ENCODE measurements at regions not wholly inside any gene's neighbourhood (a gene's known extent, or its start where the extent isn't known, plus 50 kb on each side); places are given as distances from the start of the nearest gene placed in this dataset.

DNA sequence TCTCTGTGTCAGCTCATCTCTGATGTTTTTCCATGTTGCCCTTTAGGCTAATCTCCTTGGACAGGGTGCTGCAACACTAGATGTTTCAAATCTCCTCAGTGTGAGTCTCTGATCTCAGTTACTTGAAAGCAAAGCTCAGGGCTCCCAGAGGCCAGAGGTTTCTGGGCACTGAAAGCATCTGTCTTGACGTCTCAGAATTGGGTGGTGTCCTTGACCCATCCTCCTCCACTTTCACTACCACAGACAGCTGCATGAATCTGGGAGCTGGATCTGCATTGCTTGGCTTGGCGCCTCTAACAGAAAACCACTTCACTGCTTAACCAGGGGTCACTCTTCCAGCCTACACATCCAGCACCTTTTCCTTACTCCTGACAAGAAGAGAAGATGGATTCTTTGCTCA lies 399.4 kb downstream of the NXPE2 start:
- TF ChIP-seq ETV6 (CRISPR knock-in tag; IDR thresholded peaks at IDR 0.05) (no peak), JAZF1 (CRISPR knock-in tag; IDR thresholded peaks at IDR 0.05) (no peak), ZNF416 (CRISPR knock-in tag; IDR thresholded peaks at IDR 0.05) (no peak), SP1 (CRISPR knock-in tag; conservative IDR thresholded peaks at IDR 0.05) (no peak), OVOL2 (CRISPR knock-in tag; IDR thresholded peaks at IDR 0.05; ENCODE audit: borderline replicate concordance) (no peak)
- TF ChIP-seq, protein P1, sequence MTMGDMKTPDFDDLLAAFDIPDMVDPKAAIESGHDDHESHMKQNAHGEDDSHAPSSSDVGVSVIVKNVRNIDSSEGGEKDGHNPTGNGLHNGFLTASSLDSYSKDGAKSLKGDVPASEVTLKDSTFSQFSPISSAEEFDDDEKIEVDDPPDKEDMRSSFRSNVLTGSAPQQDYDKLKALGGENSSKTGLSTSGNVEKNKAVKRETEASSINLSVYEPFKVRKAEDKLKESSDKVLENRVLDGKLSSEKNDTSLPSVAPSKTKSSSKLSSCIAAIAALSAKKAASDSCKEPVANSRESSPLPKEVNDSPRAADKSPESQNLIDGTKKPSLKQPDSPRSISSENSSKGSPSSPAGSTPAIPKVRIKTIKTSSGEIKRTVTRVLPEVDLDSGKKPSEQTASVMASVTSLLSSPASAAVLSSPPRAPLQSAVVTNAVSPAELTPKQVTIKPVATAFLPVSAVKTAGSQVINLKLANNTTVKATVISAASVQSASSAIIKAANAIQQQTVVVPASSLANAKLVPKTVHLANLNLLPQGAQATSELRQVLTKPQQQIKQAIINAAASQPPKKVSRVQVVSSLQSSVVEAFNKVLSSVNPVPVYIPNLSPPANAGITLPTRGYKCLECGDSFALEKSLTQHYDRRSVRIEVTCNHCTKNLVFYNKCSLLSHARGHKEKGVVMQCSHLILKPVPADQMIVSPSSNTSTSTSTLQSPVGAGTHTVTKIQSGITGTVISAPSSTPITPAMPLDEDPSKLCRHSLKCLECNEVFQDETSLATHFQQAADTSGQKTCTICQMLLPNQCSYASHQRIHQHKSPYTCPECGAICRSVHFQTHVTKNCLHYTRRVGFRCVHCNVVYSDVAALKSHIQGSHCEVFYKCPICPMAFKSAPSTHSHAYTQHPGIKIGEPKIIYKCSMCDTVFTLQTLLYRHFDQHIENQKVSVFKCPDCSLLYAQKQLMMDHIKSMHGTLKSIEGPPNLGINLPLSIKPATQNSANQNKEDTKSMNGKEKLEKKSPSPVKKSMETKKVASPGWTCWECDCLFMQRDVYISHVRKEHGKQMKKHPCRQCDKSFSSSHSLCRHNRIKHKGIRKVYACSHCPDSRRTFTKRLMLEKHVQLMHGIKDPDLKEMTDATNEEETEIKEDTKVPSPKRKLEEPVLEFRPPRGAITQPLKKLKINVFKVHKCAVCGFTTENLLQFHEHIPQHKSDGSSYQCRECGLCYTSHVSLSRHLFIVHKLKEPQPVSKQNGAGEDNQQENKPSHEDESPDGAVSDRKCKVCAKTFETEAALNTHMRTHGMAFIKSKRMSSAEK (CRISPR knock-in tag; IDR thresholded peaks at IDR 0.05; ENCODE audit: borderline replicate concordance), result no peak
- H3K27me3 Mint-ChIP-seq (ENCODE audit: low read depth), result no peaks in the 10 kb centered on the region
- no peaks in the 10 kb centered on the region for H3K9me3 Mint-ChIP-seq
- DNase-seq (ENCODE audit: low spot score) (no peak), ATAC-seq (no peak)
- POLR2A ChIA-PET, result no interaction called here
- no peaks in the 10 kb centered on the region for H3K36me3 Mint-ChIP-seq
- H3K27ac Mint-ChIP-seq, result no peak overlapping the region
- H3K4me3 Mint-ChIP-seq, result no peak overlapping the region
- no peaks in the 10 kb centered on the region for H3K4me1 Mint-ChIP-seq
- CTCF ChIA-PET, result no interaction called here

GRCh38 chr11:115078461-115079438 lies 400.4 kb downstream of the NXPE2 start:
- TF ChIP-seq USF1 (CRISPR knock-in tag; IDR thresholded peaks at IDR 0.05), result no peak
- no peak for TF ChIP-seq FOXK1 (CRISPR knock-in tag; IDR thresholded peaks at IDR 0.05)
- no peak for TF ChIP-seq ZNF423 (CRISPR knock-in tag; IDR thresholded peaks at IDR 0.05)
- TF ChIP-seq HMGA2 (CRISPR knock-in tag; IDR thresholded peaks at IDR 0.05), result no peak
- no peak for TF ChIP-seq ZNF512 (CRISPR knock-in tag; IDR thresholded peaks at IDR 0.05; ENCODE audit: borderline replicate concordance)
- no peak for TF ChIP-seq ZNF317 (CRISPR knock-in tag; IDR thresholded peaks at IDR 0.05; ENCODE audit: borderline replicate concordance, low read depth)
- no peak for TF ChIP-seq GABPB1 (CRISPR knock-in tag; IDR thresholded peaks at IDR 0.05)
- TF ChIP-seq SMAD3 (CRISPR knock-in tag; IDR thresholded peaks at IDR 0.05; ENCODE audit: borderline replicate concordance), result no peak
- no peak for DNase-seq (ENCODE audit: low spot score)
- 0 out of 2 replicates have a peak, but pooled peaks cover 2% of the 10 kb centered on the region for H3K4me1 Mint-ChIP-seq
- no peaks in the 10 kb centered on the region for H3K36me3 Mint-ChIP-seq
- ChIA-PET CTCF (no interaction called here), POLR2A (no interaction called here)
- H3K27me3 Mint-ChIP-seq (ENCODE audit: low read depth), result no peaks in the 10 kb centered on the region
- no peak overlapping the region for H3K27ac Mint-ChIP-seq
- no peaks in the 10 kb centered on the region for H3K9me3 Mint-ChIP-seq
- ATAC-seq, result no peak; the same call in 1 of the 2 replicates
- no peak overlapping the region for H3K4me3 Mint-ChIP-seq

DNA sequence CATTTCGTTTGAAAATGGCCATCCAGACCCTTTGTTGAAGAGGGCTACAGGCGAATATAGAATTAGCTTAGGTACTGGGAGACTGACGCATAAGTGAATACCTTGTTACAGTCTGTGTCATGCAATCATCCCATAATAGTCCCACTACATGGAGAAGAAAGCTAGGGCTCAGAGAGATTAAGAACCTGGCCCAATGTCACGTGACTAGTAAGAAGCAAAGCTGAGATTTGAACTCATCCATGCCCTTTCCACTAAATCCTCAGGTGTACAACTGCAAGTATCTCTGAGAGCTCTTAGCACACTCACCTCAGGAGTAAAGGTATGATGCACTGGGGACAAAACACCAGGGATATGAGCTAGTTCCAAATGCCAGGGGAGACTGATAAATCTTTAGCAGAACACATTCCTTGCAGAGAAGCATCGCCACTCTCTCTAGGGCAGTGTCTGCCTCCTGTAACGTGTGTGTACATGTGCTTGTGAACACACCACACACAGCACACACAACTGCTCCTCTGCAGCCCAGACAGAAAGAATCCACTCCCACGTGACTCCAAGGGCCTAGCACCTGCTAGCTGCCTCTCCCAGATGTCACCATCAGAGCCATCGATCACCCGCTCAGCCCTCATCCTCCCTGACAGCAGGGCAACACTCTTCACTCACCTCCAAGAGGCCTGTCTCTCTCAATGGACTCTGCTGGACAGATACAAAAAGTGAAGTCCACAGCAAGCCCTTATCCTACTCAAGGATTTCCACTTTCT lies 402.8 kb downstream of the NXPE2 start:
- ChIA-PET CTCF (no interaction called here), POLR2A (no interaction called here)
- H3K36me3 Mint-ChIP-seq, result no peaks in the 10 kb centered on the region
- DNase-seq (ENCODE audit: low spot score) (no peak), ATAC-seq (no peak)
- H3K4me1 Mint-ChIP-seq, result 0 out of 2 replicates have a peak, but pooled peaks cover 2% of the 10 kb centered on the region
- H3K9me3 Mint-ChIP-seq, result no peaks in the 10 kb centered on the region
- H3K4me3 Mint-ChIP-seq, result no peak overlapping the region
- H3K27me3 Mint-ChIP-seq (ENCODE audit: low read depth), result no peaks in the 10 kb centered on the region
- no peak overlapping the region for H3K27ac Mint-ChIP-seq
- no peak for TF ChIP-seq ETV6 (CRISPR knock-in tag; IDR thresholded peaks at IDR 0.05)
- TF ChIP-seq, protein P2, sequence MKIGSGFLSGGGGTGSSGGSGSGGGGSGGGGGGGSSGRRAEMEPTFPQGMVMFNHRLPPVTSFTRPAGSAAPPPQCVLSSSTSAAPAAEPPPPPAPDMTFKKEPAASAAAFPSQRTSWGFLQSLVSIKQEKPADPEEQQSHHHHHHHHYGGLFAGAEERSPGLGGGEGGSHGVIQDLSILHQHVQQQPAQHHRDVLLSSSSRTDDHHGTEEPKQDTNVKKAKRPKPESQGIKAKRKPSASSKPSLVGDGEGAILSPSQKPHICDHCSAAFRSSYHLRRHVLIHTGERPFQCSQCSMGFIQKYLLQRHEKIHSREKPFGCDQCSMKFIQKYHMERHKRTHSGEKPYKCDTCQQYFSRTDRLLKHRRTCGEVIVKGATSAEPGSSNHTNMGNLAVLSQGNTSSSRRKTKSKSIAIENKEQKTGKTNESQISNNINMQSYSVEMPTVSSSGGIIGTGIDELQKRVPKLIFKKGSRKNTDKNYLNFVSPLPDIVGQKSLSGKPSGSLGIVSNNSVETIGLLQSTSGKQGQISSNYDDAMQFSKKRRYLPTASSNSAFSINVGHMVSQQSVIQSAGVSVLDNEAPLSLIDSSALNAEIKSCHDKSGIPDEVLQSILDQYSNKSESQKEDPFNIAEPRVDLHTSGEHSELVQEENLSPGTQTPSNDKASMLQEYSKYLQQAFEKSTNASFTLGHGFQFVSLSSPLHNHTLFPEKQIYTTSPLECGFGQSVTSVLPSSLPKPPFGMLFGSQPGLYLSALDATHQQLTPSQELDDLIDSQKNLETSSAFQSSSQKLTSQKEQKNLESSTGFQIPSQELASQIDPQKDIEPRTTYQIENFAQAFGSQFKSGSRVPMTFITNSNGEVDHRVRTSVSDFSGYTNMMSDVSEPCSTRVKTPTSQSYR (CRISPR knock-in tag; IDR thresholded peaks at IDR 0.05), result no peak
- TF ChIP-seq RELA (CRISPR knock-in tag; IDR thresholded peaks at IDR 0.05; ENCODE audit: borderline replicate concordance), result no peak
- TF ChIP-seq ZNF671 (CRISPR knock-in tag; IDR thresholded peaks at IDR 0.05), result no peak
- TF ChIP-seq GABPB1 (CRISPR knock-in tag; IDR thresholded peaks at IDR 0.05), result no peak
- TF ChIP-seq ZNF416 (CRISPR knock-in tag; IDR thresholded peaks at IDR 0.05), result no peak
- TF ChIP-seq CBFB (CRISPR knock-in tag; IDR thresholded peaks at IDR 0.05; ENCODE audit: low read depth), result no peak
- no peak for TF ChIP-seq CTCF (IDR thresholded peaks at IDR 0.05)

Measured in WTC11 (cell line).